ENCODE measurements at regions not wholly inside any gene's neighbourhood (a gene's known extent, or its start where the extent isn't known, plus 50 kb on each side); places are given as distances from the start of the nearest gene placed in this dataset.

GRCh38 chr2:234787114-234787513 lies 164.7 kb upstream of the SH3BP4 start:
- no peak for DNase-seq (ENCODE audit: low spot score)
- intact Hi-C loops (cut with DNase I) = no loop called here

DNA sequence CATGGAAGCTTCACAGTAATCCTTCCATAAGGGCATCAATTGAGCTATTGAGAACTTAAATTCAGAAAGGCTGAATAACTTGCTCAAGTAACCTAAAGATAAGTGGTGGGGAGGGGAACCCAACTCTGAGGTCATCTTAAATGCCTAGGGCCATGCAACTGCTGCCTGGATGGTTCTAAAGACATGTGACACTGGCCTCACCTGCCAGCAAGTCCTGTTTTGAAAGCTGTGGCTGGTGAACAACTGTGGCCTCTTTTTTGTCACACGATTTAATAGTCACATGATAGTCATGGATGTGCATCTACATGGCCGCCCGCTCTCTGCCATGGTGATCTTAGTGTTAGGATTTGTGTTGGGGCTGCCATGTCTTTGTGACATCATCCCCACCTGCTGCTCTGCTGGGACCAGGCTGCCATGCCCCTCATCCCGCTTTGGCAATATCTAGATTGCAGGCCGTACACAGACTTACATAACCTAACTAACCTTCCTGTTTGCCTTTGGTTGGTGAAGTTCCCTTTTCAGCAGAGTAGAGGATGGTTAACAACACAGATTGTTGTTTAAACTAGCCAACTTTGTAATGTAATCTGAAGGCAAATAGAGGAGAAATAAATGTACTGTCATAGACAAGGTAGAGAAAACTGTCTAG lies 177.9 kb upstream of the SH3BP4 start:
- intact Hi-C loops (cut with DNase I) = loop anchor here in 1 of 2 donors (5.0 kb wide), 1 partner anchor 398 kb away; no protein-coding TSS in a partner anchor
- no peak for DNase-seq (ENCODE audit: low spot score)

DNA sequence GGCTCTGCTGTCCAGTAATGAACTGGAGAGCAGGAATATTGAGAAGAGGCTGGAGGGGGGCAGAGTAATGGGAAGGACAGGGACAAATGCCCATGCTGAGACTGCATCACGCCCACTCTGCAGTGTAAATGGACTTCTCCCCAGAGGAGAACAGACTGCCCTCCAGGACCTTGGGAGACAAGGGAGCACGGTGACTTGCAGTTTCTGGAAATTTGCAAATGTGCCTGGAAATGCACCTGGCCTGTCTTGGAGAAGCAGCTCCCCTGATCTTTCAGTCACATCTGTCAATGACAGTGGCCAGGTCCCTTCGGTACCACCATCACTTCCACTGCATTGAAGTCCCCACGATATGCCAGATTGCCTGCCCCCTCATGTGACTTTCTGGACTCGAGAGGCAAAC lies 178.7 kb upstream of the SH3BP4 start:
- DNase-seq (ENCODE audit: low spot score) = no peak
- intact Hi-C loops (cut with DNase I) = loop anchor here in 1 of 2 donors (5.0 kb wide), 1 partner anchor 399 kb away; no protein-coding TSS in a partner anchor

- intact Hi-C loops (cut with DNase I) = loop anchor here in 1 of 2 donors (5.0 kb wide), 1 partner anchor 400 kb away; no protein-coding TSS in a partner anchor
Measured at GRCh38 chr2:234772733-234773060, 179.1 kb upstream of the SH3BP4 start.

DNA sequence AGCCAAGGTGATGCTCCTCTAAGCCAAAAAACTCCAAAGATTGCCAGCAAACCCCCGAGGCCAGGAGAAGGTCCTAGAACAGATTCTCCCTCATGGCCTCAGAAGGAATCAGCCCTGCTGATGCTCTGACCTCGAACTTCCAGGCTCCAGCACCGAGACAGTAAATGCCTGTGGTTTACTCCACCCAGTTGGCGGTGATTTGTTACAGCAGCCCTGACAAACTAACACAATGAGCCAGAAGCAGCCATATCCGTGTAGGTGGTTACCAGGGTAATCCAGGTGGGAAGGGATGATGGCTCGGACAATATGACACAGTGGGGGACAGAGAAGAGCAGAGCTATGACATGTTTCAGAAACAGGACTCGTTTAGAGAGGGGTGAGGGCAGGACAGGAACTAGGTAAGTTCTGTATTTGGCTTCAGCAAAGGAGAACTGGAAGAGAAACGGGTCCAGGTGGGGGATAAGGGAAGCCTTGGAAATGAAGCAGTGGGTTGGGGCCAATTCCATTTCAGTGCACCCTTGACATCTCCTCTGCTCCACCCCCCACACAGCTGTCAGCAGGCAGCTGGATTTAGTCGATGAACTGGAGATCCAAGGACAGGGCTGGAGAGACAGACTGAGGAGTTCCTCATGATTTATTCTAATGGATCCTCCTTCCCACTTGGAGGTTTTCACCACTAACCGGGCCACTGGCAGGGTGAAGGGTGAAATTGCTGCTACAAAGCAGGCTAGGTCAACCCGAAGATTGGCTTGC lies 179.7 kb upstream of the SH3BP4 start:
- no peak for DNase-seq (ENCODE audit: low spot score)
- intact Hi-C loops (cut with DNase I) = loop anchor here in 1 of 2 donors (5.0 kb wide), 1 partner anchor 400 kb away; no protein-coding TSS in a partner anchor

More at GRCh38 chr2:234772733-234773060, 179.1 kb upstream of the SH3BP4 start:
- no peak for DNase-seq (ENCODE audit: low spot score)

GRCh38 chr2:234771176-234771575 lies 180.6 kb upstream of the SH3BP4 start:
- DNase-seq (ENCODE audit: low spot score) = no peak
- intact Hi-C loops (cut with DNase I) = loop anchor here in 1 of 2 donors (5.0 kb wide), 1 partner anchor 401 kb away; no protein-coding TSS in a partner anchor

DNA sequence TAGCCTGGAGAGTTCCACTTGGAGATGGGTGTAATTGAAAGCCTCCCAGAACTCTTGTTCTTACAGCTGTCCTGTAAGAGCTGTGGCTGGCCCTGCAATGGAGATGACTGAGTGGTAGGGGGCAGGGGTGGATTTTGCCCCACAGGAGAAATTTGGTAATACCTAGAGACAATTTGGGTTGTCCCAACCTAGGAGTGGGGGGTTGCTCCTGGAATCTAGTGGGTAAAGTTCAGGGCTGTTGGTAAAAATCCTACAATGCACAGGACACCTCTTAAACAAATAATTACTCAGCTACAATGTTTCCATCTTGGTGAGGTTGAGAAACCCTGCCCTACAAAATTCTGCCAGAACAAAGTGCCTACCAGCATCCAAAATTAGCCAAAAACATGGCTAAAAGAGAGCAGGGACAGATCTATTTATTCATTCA lies 181.1 kb upstream of the SH3BP4 start:
- no peak for DNase-seq (ENCODE audit: low spot score)
- intact Hi-C loops (cut with DNase I) = loop anchor here in 1 of 2 donors (5.0 kb wide), 1 partner anchor 402 kb away; no protein-coding TSS in a partner anchor

DNA sequence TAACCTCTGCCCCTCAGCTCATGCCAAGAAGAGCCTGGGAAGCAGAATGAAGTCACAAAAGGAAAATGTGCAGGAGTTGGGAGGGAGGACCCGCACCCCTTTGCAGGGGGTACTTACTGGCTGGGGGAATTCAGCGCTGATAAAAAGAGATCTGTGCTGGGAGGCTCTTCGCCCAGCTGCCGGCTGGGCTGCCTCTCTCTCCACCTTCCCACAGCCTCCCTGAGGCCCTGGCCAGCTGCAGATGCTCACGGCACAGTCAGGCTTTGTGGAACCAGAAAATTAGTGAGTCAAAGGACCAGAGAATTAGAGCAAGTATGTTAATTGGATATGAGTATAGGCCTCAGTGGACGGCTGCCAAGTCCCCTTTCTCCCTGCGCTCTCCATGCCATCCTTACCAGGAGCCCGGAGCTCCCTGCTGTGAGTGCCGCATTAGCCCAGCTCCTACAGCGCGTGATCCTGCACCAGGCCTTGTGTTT lies 181.7 kb upstream of the SH3BP4 start:
- intact Hi-C loops (cut with DNase I) = loop anchor here in 1 of 2 donors (5.0 kb wide), 1 partner anchor 402 kb away; no protein-coding TSS in a partner anchor
- peak; percentile 56 for DNase-seq (ENCODE audit: low spot score)

- no peak for DNase-seq (ENCODE audit: low spot score)
- intact Hi-C loops (cut with DNase I) = no loop called here
Measured at GRCh38 chr2:234768608-234769196, 183.1 kb upstream of the SH3BP4 start.

GRCh38 chr2:234765279-234765678 lies 186.5 kb upstream of the SH3BP4 start:
- intact Hi-C loops (cut with DNase I) = no loop called here
- DNase-seq (ENCODE audit: low spot score) = peak; percentile 52

DNA sequence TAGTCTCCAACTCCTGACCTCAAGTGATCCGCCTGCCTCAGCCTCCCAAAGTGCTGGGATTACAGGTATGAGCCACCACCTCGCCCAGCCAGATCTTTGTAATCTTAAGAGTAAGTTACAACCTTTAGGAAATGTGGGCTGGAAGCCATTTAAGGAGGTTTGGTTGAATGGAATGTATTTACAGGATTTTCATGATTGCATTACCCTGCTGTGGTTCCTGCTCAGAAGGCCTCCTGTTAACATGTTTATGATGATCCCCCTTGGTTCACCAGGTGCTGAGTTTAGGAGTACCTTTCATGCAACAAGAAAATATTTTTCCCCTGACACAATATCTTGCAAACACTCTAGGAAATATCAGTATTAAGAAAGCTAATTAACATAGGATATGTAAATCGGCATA lies 187.4 kb upstream of the SH3BP4 start:
- intact Hi-C loops (cut with DNase I) = no loop called here

GRCh38 chr2:234763002-234763873 lies 188.6 kb upstream of the SH3BP4 start:
- intact Hi-C loops (cut with DNase I) = no loop called here

More for the DNA sequence above, 187.4 kb upstream of the SH3BP4 start:
- DNase-seq (ENCODE audit: low spot score) = no peak

GRCh38 chr2:234761910-234762309 lies 189.9 kb upstream of the SH3BP4 start:
- DNase-seq (ENCODE audit: low spot score) = no peak
- intact Hi-C loops (cut with DNase I) = no loop called here

More at GRCh38 chr2:234763002-234763873, 188.6 kb upstream of the SH3BP4 start:
- peak; percentile 70 for DNase-seq (ENCODE audit: low spot score)

GRCh38 chr2:234754126-234754525 lies 197.7 kb upstream of the SH3BP4 start:
- no peak for DNase-seq (ENCODE audit: low spot score)
- intact Hi-C loops (cut with DNase I) = no loop called here

DNA sequence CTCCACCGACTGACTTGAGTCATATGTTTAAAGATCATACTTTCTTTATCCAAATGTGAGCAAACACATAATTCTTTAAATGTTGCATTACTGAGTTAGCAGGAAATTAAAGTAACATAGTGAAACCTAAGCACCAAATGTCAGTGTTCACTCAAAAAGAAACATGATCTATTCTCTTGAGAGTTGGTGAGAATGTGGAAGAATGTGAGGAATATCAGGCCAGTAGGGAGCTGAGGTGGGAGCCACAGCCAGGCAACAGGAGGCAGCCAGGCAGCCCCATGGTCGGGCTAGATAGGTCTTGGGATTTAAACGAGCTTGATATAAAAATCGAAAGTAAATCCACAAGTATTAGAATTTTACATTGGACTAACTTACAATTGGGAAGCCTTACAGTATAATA lies 198.1 kb upstream of the SH3BP4 start:
- no peak for DNase-seq (ENCODE audit: low spot score)
- intact Hi-C loops (cut with DNase I) = no loop called here

- DNase-seq (ENCODE audit: low spot score) = no peak
- intact Hi-C loops (cut with DNase I) = no loop called here
Measured at GRCh38 chr2:234752966-234753365, 198.9 kb upstream of the SH3BP4 start.

DNA sequence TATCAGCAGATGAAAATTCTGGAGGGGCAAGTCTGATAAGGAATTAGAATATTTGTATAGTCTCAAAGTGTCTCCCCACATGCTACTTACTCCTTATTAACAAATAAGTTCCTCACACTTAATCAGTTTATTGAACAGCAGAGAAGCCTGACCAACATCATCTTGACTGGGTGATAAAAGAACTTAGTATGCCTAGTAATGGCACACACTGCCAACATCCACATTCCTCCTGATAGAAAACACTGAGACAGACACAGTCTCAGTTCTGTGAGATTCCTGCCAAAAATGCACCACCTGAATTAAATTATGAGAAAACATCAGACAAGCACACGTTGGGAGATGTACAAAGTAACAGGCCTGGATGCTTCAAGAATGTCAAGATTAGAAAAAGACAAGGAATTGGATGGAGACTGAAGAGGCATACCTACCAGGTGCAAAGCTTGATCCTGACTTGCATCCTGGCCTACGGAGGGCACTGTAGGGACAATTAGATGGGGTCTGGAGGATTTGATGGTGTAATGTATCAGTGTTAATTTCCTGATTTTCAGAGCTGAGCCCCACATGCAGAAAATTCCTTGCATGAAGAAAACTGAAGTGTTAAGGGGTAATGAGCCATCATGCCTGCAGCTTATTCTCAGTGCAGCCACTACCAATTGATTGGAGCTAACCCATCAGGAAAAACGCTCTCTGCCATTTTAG lies 200.4 kb upstream of the SH3BP4 start:
- intact Hi-C loops (cut with DNase I) = no loop called here
- no peak for DNase-seq (ENCODE audit: low spot score)

DNA sequence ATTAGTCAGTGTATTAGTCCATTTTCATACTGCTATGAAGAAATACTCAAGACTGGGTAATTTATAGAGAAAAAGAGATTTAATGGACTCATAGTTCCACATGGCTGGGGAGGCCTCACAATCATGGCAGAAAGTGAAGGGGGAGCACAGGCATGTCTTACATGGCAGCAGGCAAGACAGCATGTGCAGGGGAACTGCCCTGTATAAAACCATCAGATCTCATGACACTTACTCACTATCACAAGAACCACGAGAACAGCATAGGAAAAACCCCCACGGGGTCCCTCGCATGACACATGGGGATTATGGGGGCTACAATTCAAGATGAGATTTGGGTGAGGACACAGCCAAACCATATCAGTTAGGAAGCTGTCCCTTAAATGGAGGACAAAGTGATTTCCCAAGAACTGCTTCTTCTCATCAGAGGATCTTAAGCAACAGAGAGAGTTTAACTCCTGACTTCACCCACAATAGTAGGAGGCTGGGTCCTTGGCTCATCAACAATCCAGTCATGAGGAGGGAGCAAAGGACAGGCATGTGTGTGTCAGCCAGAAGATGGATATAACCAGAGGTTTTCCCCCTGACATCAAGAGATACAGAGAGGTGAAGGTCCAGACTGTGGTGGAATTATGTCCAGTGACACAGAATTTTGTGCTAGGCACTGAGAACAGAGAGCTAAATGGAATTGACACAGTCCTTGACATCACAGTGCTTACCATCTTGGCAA lies 203.8 kb upstream of the SH3BP4 start:
- intact Hi-C loops (cut with DNase I) = no loop called here
- no peak for DNase-seq (ENCODE audit: low spot score)
